GM19035 (cell line): ENCODE measurements at regions not wholly inside any gene's neighbourhood (a gene's known extent, or its start where the extent isn't known, plus 50 kb on each side); places are given as distances from the start of the nearest gene placed in this dataset.

Experiments used
- ATAC-seq: cut with Tn5 transposase; IDR thresholded peaks from one replicate; pipeline ENCODE4 v1.9.1; 2021; ENCODE audit not compliant: unreplicated experiment

DNA sequence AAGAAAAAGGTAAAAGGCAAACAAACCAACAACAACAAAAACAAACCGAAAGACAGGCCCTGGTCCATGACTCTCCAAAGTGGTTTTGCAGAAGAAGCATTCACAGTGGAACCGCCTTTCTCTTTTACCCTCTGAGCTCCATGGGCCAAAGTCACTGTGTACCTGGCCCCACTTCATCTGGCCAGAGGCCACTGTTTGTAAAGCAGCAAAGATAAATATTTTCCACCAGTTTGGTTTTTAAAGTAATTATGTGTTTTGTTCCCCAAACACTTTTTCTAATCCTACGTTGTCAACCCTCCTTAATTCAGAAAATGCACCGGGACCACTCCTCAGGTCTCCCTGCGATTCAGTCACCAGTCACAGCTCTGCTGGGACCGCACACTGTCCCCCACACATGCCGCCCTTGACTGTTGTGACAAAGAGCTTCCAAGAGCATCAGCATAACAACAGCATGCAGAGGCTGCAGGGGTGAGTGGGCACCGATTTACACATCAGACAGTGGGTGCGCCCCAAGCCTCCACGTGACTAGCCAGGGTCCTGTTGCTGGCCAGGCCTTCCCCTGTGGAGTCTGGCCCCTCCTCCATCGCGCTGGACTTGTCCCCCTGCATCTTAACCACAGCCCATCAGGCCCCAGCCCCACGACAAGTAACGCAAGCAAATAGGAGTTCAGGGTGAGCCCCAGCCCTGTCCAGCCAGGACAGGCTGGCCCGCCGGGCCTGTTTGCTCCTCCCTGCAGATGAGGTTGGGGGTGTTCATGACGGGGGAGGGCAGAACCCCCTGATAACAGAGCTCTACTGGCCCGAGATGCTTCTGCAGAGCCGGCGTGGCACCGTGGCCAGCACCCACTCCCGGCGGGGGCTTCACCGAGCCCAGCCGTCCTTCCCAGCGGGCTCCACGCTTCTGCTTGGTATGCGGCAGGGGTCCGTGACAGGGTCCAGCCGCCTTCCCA, 65.2 kb upstream of the DIO3 start:
- ATAC-seq = no peak

DNA sequence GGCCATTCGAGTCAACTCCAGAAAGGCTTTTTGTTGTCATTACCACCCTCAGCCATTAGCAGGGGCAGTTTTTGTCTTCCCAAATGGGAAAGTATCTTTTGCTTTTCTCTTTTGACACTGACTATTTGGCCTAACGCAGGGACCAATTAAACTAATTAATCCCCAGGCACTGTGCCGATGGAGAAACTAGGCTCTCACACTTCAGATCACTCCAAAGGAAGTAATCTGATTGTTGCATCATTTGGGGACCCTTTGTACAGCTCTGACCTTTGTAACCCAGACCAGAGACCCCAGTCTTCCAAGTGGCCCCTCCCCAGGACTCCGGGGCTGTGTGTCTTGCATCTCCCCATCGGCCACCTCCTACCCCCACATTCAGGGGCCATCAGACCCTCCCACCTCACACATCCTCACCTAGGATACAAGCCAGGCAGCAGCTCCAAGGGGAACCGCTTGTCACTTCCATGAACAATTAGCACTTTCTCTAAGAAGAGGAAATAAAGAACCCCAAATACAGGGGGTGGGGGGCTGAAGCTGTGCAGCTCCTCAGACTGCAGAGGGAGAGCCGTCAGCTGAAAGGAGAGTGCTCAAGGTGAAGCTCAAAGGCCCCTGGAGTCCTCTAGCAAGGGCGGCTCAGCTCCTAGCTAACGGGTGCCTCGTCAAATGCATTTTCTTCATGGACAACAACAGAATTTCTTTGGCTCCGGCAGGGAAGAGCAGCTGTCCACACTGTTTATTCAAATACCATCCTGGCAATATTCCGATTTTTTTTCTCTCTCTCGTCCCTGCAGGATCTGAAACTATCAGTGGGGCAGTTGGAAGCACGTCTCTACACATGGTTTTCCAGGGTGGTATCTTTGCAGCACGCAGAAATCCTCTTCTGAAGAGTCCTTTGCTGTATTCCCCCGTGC, 64.3 kb upstream of the DIO3 start:
- ATAC-seq = no peak

DNA sequence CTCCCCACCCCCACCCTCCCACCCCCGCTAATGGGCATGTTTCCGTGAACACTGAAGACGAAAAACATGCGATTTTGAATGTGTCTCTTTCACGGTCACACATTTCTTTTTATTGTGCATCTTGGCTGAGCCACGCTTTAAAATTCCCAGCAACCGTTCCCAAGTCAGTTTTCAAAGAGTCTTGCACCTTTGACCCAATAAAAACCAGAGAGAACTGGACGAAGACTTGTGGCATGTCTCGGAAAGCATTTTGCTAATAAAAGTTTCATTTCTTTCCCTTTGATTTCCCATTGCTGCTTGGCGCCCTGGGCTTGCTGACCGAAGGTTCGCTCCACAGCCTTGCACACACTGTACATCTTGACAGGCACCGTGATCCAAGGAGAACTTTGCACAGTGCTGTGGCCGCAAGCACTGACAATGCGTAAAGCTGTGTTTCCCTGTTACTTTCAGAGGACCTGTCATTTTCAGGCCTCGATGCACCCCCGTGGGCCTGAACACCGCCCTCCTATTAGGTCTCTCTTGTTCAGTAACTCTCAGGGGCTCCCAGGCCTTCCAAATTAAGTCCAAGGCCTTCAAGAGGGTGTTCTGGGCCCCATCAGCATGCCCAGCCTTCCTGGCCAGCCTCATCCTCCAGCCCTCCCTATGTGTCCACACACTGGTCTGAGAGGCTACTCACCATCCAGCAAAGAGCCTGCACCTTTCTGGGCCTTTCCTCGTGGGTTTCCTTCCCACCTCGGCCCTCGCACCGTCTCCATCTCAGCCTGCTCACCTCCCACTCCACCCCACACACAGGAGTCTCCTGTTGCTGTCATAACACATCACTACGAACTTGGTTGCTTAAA, 63.4 kb upstream of the DIO3 start:
- no peak for ATAC-seq

DNA sequence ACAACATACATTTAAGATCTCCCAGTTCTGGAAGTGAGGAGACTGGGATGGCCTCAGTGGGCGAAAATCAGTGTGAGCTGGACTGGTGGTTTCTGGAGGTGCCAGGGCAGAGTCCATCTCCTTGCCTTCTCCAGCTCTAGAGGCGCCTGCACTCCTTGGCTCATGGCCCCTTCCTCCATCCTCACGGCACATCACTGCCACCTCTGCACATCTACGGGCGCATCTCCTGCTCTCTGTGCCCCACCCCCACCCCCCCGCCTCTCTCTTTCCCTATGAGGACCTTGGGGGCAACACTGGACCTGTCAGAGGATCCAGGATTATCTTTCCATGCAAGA, 62.8 kb upstream of the DIO3 start:
- ATAC-seq = no peak

DNA sequence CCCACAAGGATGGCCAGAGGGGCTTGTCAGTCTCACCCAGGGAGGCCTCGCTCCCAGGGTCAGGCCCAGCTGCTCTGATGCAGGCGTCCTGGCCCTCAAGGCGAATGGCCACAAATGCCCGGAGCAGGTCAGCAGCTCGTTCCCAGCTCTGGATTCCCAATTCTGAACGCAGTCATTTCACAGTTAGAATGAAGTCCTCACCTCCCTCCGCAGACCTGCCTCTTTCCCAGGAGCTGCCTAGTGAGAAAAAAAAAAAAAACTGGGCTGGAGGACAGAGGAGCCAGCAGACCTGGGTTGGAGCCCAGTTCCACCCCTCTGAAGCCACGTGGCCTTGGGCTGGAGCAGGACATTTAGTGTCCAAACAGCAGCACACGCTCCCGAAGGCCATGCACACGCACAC, 62.2 kb upstream of the DIO3 start:
- no peak for ATAC-seq

DNA sequence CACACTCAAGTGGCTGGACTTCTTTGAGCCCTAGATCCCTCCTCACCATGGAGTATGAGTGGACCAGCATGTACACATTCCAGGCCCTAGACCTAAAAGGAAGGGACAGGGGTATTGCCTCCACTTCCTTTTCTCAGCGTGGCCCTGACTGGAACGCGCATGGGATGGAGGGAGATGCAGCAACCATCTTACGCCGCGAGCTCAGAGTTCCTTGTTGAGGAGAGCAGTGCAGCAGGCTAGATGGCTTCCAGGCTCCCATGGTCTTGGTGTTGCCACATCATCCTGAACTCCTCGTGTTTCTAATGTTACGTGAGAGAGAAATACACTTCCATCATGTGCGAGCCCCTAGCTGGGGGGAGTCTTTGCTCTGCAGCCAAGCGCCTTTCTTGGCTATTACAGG, 61.8 kb upstream of the DIO3 start:
- ATAC-seq = no peak

DNA sequence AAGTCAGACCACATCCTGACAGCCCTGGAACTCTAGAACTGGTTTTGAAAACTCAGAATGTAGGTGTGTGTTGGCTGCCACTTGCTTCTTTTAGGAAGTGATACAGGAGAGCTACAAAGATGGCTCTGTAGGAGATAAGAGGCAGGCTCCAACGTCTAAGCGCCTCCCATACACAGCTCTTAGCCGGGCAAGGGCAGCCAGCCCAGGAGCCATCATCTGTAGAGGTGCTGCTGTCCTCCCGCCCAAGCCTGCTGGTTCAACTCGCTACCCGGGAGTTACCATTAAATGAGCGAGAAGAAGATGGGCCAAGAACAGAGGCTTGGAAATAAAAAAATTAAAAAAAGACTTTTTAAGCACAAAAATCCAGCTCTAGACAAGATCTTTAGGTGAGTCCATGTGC, 61.2 kb upstream of the DIO3 start:
- ATAC-seq = no peak

DNA sequence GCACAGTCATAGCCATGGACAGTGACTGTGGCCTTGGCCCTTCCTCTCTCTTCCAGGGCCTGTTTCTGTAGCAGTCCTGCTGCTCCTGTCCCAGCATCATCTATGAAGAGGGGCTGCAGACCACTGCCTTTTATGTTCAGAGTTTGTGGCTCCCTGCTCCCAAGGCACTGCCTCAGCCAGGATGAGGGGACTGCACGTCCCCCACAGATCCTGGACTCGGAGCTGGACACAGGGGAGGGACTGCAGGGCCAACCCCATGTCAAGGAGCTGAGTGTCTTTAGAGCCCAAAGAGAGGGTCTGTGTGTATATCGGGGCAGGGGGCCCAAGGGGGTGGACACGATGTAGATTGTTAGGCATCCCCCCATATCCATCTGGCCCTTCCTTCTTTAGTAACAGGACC, 60.6 kb upstream of the DIO3 start:
- no peak for ATAC-seq

DNA sequence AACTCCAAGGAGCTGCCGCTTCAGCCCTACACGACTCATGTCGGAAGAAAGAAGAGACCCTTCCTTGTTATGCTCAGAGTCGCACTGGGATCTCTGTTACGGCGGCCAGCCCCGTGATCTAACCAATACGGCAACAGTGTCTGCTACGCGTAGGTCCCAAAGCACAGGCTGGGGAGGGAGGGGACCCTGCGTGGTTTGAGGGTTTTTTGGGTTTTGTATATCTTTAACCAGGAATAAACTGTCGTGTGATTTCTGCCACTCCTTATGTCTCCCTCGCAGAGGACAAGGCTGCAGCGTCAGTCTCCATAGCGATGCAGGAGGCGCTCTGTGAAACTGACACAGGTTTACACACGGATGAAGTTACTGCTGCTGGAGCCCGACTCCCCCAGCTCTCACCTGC, 60.0 kb upstream of the DIO3 start:
- ATAC-seq = no peak

DNA sequence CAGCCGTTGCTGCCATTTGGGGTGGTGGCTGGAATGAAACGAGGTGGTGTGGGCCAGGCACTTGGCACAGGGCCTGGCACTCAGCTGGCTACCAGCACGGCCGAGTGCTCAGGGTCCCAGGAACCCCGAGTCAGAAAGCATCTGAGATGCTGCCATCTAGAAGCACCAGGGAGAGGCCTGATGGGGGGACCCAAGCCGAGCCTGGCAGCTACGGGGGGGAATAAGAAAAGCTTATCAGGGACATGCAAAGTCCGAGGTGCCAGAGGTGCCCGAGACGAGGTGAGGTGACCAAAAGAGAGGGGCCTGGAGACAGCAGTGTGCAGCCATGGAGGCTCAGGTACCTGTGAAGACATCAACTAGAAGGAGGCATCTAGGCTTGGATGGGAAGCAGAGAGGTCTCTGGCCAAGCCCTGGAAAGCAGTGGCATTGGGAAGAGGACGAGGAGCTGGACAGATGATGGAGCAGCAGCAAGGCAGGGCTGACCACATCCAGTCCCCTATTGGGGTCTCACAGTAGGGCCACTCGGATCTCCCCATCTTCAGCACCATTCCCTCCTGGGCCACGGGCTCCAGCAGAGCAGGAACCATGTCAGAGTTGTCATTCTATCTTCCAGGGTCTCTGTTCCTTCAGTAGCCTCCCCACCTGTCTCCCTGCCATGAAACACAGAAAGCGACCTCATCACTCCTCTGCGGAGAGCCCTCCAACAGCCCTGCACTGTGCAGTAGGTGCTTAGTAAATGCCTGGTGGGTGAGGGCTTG, 59.3 kb upstream of the DIO3 start:
- no peak for ATAC-seq

DNA sequence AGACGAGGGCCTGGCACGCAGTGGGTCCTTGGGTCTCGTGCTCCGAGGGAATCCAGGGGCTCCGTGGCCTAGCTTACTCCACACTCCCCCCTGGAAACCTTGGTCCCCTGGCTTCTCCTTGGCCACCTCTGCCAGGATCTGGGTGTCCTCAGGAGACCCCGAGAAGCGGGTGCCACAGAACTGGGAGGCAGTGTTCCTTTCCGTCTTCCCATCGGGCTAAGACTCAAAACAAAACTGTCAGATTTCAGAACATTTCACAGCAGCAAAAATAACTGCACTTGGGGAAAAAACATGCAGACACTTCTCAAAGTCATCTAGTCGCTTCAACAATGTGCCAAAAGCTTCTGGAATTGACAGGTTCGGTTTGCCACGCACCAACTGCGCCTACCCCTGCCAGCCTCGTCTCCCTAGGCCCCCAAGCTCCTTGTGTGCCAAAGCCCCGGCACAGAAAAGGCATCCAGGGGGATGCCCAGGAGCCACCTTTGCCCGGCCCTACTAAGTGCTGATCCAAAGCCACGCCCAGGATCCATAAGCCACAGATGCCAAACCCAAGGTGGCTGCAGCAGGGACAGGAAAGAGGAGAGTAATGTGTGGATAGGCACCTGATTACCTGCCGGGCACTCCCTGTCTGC, 58.4 kb upstream of the DIO3 start:
- ATAC-seq = no peak

DNA sequence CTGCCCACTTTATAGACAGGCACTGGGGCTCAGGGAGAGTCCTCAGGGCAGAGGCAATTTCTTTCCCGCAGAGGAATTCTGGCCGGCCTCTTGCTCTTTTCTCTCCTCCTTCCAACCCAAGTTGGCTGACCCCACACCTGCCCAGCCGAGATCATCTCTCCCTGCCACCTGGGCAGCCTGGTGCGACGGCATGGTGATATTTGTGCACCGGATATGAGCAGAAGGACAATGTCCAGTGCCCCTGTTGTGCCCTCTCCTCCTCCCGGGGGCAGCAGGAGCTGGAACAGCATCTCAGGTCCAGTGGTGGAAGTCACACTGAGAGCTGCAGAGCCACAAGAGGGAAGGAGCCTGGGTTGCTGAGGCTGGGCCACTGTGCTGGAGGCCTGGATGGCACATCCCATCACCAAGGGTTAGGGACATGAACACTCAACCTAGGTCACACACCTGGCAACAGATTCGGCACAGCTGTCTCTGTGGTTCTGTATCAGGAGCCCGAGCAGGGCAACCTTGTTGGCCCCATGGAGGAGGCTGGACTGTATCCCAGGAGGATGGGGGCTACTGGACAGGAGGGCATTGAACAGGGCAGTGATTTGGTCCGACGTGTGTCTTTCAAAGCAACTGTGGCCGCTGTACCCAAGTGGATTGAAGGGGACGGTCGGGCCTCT, 57.7 kb upstream of the DIO3 start:
- no peak for ATAC-seq

DNA sequence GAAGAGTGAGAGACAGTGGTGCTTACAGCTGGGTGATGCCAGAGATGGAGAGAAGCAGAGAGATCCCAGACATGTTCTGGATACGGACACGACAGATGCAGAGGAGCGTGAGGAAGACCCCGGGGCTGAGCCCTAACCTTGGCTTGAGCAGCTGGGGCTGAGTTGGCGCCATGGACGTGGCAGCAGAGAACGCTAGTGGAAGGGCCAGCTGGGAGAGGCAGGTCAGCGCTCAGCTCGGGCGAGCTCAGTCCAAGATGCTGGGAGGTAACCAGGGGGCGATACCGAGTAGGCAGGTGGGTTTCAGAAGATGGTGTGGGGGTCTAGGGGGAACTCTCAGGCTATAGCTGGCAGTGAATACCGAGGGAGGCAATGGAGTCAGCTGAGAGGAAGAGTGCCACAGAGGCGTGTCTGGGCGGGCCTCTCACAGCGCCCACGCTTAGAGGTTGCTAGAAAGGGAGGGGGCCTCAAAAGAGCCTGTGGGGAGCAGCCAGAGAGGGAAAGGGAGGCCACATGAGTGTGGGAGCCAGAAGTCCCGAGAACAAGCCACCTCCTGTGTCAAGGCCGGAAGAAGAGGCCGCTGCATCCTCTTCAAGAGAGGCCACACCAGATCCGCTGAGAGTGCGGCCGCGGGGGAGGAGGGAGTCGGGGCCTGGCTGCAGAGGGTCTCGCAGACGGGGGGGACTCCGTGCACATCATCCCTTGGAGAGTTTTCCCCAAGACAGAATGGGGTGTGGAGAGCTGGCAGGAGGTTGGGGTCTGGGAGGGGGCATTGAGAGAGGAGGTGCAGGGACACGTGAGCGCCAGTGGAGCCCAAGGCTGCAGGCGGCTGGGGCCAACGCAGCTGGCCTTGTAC, 57.0 kb upstream of the DIO3 start:
- ATAC-seq = no peak

DNA sequence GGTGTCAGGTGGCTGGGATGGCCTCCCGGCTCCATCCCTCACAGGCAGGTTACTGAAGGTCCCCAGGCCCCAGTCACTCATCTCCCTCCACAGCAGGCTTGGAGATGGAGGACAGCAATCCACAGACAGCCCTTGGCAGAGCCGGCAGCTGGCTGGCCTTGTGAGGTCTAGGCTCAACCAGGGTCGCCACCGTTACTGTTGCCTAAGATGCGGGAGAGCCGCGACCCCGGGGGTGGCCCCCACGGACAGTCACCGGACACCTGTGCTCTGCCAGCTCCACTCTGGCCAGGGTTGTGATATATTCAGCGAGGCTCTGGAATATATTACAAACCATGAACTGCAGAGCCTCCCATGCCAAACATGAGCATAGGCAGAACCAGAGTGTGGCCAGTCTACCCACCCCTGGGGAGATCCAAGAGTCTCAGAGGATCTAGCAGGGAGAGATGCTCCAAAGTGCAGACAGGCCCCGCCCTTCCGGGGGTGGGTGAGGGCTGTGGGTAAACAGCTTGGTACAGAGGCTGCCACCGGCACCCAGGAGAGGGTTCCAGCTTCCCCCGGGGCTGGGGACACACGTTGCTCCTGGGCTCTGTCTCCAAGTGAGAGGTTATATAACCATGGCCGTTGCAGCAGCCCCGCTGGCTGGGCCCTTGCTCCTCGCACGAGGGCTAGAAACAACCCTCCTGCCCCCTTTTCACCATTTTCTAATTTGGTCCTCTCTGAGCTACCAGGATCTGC, 55.9 kb upstream of the DIO3 start:
- ATAC-seq = no peak

DNA sequence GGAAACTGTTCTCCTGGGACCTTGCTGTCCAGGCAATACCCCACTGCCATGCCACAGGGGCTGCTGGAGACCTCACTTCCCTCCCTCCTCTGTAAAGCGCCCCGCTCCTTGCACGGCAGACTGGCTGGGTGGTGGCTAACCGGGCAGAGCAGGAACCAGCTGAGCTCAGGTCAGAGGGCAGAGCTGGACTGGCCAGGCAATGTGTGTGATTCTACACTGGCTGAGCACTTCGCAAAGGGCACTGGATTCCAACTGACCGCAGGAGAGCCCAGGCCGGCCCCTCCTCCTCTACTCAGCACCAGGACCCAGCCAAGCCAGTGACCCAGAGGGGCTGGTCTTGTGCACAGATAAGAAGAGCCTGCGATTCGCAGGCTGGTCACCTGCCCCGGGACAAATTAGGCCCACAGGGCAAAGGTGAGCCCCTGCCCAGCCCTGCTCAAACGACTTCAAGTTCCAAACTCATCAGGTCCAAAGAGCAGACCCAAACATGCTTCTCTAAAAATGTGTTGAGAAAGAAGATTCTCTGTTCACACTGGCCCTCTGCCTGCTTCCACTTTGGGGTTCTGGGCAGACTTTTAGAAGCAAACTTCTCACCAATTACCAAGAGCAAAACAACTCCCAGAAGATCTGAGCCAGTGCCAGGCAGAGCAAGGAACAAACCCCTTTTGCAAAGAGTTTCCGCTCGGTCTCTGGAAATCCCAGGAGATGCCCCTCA, 54.9 kb upstream of the DIO3 start:
- ATAC-seq = no peak

DNA sequence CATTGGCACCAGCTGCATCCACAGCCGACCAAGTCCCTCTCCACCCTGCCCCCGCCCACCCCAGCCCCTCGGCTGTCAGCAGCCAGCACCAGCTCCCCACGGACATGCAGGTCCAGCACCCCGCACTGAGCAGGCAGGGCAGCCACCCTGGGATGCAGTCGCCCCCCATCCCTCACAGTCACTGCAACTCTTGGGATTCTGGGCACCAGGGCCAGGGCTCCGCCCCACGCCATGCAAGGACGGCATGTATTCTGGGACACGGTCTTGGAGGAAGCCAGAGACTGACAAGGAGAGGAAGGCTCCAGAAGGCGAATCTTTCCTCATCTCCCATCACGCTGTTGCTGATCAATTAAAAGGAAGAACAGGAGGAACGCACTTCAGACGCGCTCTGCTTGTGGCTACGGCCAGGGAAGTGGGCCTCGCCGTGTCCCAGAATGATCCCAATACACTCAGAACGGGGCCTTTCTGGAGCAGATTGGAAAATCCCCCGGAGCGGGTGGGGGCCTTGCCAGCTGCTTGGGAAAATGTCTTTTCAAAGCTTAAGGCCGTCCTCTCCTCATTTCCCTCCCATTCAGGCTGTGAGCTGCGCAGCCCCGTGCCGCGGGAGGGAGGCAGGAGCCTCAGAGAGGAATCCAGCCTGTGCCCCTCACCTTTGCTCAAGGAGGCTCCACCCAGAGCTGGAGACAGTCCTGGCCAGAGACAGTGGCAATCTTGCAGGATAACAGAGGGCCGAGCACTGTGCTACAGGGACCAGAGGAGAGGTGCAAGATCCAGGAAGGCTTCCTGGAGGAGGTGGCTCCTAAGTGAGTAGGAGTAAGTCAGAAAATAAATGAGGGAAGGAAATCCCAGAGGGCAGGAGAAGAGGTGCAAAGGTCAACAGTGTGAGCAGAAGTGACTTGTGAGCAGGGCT, 54.1 kb upstream of the DIO3 start:
- ATAC-seq = no peak
